HepG2 (cell line): ENCODE measurements at regions not wholly inside any gene's neighbourhood (a gene's known extent, or its start where the extent isn't known, plus 50 kb on each side); places are given as distances from the start of the nearest gene placed in this dataset.

Experiments used
- CBX1 ChIP-seq: IDR thresholded peaks from one replicate; pipeline ENCODE4 v1.6.1; 2016; ENCODE audit warnings: antibody characterized with exemption, low read depth
- POLR2A ChIP-seq, 2 experiments: IDR thresholded peaks; 2 replicates each; pipeline ENCODE4 v1.6.1; 2011; ENCODE audit warnings: low read depth in 2 of 2, low read length in 2 of 2, mild to moderate bottlenecking in 1 of 2, moderate library complexity in 1 of 2; ENCODE audit not compliant: insufficient read depth in 1 of 2
- RNF2 ChIP-seq: fragments of 450-650 bp; conservative IDR thresholded peaks from 2 replicates; pipeline ENCODE4 v1.6.1; 2016; ENCODE audit warnings: low read depth
- SMC3 ChIP-seq: IDR thresholded peaks from 2 replicates; pipeline ENCODE4 v1.6.1; 2011; ENCODE audit warnings: low read length, improper control_type of control experiment
- SRF ChIP-seq: IDR thresholded peaks from 2 replicates; pipeline ENCODE4 v1.6.1; 2011; ENCODE audit warnings: mild to moderate bottlenecking, low read depth, low read length, moderate library complexity
- TF ChIP-seq, protein P1 (sequence below): IDR thresholded peaks from 2 replicates; pipeline ENCODE4 v1.6.1; 2016

- TF ChIP-seq SMC3 = no peak
- TF ChIP-seq, protein P1, sequence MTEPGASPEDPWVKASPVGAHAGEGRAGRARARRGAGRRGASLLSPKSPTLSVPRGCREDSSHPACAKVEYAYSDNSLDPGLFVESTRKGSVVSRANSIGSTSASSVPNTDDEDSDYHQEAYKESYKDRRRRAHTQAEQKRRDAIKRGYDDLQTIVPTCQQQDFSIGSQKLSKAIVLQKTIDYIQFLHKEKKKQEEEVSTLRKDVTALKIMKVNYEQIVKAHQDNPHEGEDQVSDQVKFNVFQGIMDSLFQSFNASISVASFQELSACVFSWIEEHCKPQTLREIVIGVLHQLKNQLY = no peak
- TF ChIP-seq CBX1 = no peak
- TF ChIP-seq POLR2A (IDR thresholded peaks at IDR 0.05; ENCODE audit: insufficient read depth in 1 of 2, low read depth in 2 of 2, low read length in 2 of 2) = no peak
- no peak for TF ChIP-seq SRF
- TF ChIP-seq RNF2 = no peak
Measured at GRCh38 chr12:58306266-58307000, 365.1 kb downstream of the ATP23 start.
